Transverse colon (tissue), 3 donors: ENCODE measurements at regions not wholly inside any gene's neighbourhood (a gene's known extent, or its start where the extent isn't known, plus 50 kb on each side); places are given as distances from the start of the nearest gene placed in this dataset.

Experiments
- CTCF ChIP-seq, 5 experiments: fragments of 200-600 bp in 3 of 5; fragments of 450-650 bp in 2 of 5; sonication (generic) in 3 of 5; IDR thresholded peaks; 1 replicate in 2 of 5; 2 replicates in 3 of 5; pipeline ENCODE4 v1.5.1; 2016 to 2017; ENCODE audit warnings: antibody characterized with exemption in 5 of 5, inconsistent platforms in 3 of 5, mild to moderate bottlenecking in 2 of 5, moderate library complexity in 1 of 5
- POLR2A ChIP-seq: fragments of 450-650 bp; IDR thresholded peaks from one replicate; pipeline ENCODE4 v1.6.1; 2016; ENCODE audit warnings: antibody characterized with exemption, mild to moderate bottlenecking, moderate library complexity

- TF ChIP-seq CTCF (IDR thresholded peaks at IDR 0.05) = no peak
- no peak for TF ChIP-seq POLR2A
Observed at GRCh38 chr15:88323468-88323867, 66.9 kb upstream of the NTRK3 start.
